ENCODE measurements at regions not wholly inside any gene's neighbourhood (a gene's known extent, or its start where the extent isn't known, plus 50 kb on each side); places are given as distances from the start of the nearest gene placed in this dataset.
"Not testable (repeated sequence)": the region's sequence is repeated elsewhere in the genome, so short reads cannot be mapped to it uniquely, and the experiment has no call there.

GRCh38 chr2:113386780-113387433 is 50.6 kb upstream of the ZNG1B start:
- H3K9ac ChIP-seq, H4K20me1 ChIP-seq, H3K27ac ChIP-seq, H3K4me3 ChIP-seq, H3K36me3 ChIP-seq, H3K9me3 ChIP-seq, H3K27me3 ChIP-seq, H3K4me2 ChIP-seq: not testable (repeated sequence)
- peaks cover 16% of the 10 kb centered on the region for H3K4me1 ChIP-seq

- H3K9ac ChIP-seq, H3K4me3 ChIP-seq, H4K20me1 ChIP-seq, H3K4me1 ChIP-seq, H3K4me2 ChIP-seq, H3K27ac ChIP-seq, H3K36me3 ChIP-seq, H3K27me3 ChIP-seq, H3K9me3 ChIP-seq: not testable (repeated sequence)
Observed at GRCh38 chr2:113379621-113380020, 57.9 kb upstream of the ZNG1B start.

- H3K27ac ChIP-seq, result no peak overlapping the region
- H3K4me2 ChIP-seq, result no peak overlapping the region
- H3K9ac ChIP-seq, result no peak overlapping the region
- peaks cover 9% of the 10 kb centered on the region for H3K4me1 ChIP-seq
- H3K9me3 ChIP-seq, result no peaks in the 10 kb centered on the region
- H3K4me3 ChIP-seq, result no peak overlapping the region
- no peaks in the 10 kb centered on the region for H4K20me1 ChIP-seq
- H3K36me3 ChIP-seq, result no peaks in the 10 kb centered on the region
- H3K27me3 ChIP-seq, result no peaks in the 10 kb centered on the region
- no peak for TF ChIP-seq Cebpa-rat (IDR thresholded peaks at IDR 0.05)
Observed at GRCh38 chr2:113376913-113377445, 60.5 kb upstream of the ZNG1B start.

- no peak overlapping the region for H3K27ac ChIP-seq
- H3K9me3 ChIP-seq, result no peaks in the 10 kb centered on the region
- no peak overlapping the region for H3K4me3 ChIP-seq
- H3K9ac ChIP-seq, result no peak overlapping the region
- no peak overlapping the region for H3K4me2 ChIP-seq
- TF ChIP-seq Cebpa-rat (IDR thresholded peaks at IDR 0.05), result no peak
- H4K20me1 ChIP-seq, result no peaks in the 10 kb centered on the region
- no peaks in the 10 kb centered on the region for H3K36me3 ChIP-seq
- H3K4me1 ChIP-seq, result peaks cover 9% of the 10 kb centered on the region
- no peaks in the 10 kb centered on the region for H3K27me3 ChIP-seq
Observed at GRCh38 chr2:113376253-113376912, 61.1 kb upstream of the ZNG1B start.

GRCh38 chr2:113374857-113375256 is 62.6 kb upstream of the ZNG1B start:
- H3K9me3 ChIP-seq, H3K27me3 ChIP-seq, H3K4me3 ChIP-seq, H3K36me3 ChIP-seq, H4K20me1 ChIP-seq, H3K4me2 ChIP-seq, H3K9ac ChIP-seq, H3K4me1 ChIP-seq, H3K27ac ChIP-seq: not testable (repeated sequence)

GRCh38 chr2:113372258-113372834 is 65.1 kb upstream of the ZNG1B start:
- H4K20me1 ChIP-seq, H3K36me3 ChIP-seq, H3K4me2 ChIP-seq, H3K27ac ChIP-seq, H3K4me3 ChIP-seq, H3K9me3 ChIP-seq, H3K9ac ChIP-seq, H3K27me3 ChIP-seq, H3K4me1 ChIP-seq: not testable (repeated sequence)

- no peak overlapping the region for H3K27ac ChIP-seq
- no peak overlapping the region for H3K9ac ChIP-seq
- no peak overlapping the region for H3K4me3 ChIP-seq
- no peak for TF ChIP-seq Cebpa-rat (IDR thresholded peaks at IDR 0.05)
- H3K4me2 ChIP-seq, result no peak overlapping the region
- H3K4me1 ChIP-seq, result peaks cover 9% of the 10 kb centered on the region
- no peaks in the 10 kb centered on the region for H3K27me3 ChIP-seq
- no peaks in the 10 kb centered on the region for H4K20me1 ChIP-seq
- no peaks in the 10 kb centered on the region for H3K36me3 ChIP-seq
- H3K9me3 ChIP-seq, result no peaks in the 10 kb centered on the region
Observed at GRCh38 chr2:113370478-113371091, 66.9 kb upstream of the ZNG1B start.

GRCh38 chr2:113370030-113370429 is 67.5 kb upstream of the ZNG1B start:
- peaks cover 9% of the 10 kb centered on the region for H3K4me1 ChIP-seq
- no peaks in the 10 kb centered on the region for H3K9me3 ChIP-seq
- no peaks in the 10 kb centered on the region for H3K36me3 ChIP-seq
- TF ChIP-seq Cebpa-rat (IDR thresholded peaks at IDR 0.05), result 0 out of 2 replicates have a peak, but pooled peaks have one; percentile 28
- H3K27me3 ChIP-seq, result no peaks in the 10 kb centered on the region
- H3K4me3 ChIP-seq, result no peak overlapping the region
- no peak overlapping the region for H3K9ac ChIP-seq
- H3K4me2 ChIP-seq, result no peak overlapping the region
- H3K27ac ChIP-seq, result no peak overlapping the region
- H4K20me1 ChIP-seq, result no peaks in the 10 kb centered on the region

- not testable (repeated sequence) for H3K9ac ChIP-seq, H3K9me3 ChIP-seq, H3K27me3 ChIP-seq, H3K27ac ChIP-seq, H3K4me3 ChIP-seq, H3K4me2 ChIP-seq, H3K36me3 ChIP-seq, H4K20me1 ChIP-seq, H3K4me1 ChIP-seq
Observed at GRCh38 chr2:113368581-113368980, 68.9 kb upstream of the ZNG1B start.

- H3K27ac ChIP-seq, H3K36me3 ChIP-seq, H3K4me3 ChIP-seq, H4K20me1 ChIP-seq, H3K9ac ChIP-seq, H3K27me3 ChIP-seq, H3K4me1 ChIP-seq, H3K4me2 ChIP-seq, H3K9me3 ChIP-seq: not testable (repeated sequence)
Observed at GRCh38 chr2:113366821-113367220, 70.7 kb upstream of the ZNG1B start.

- H3K4me1 ChIP-seq, H3K9ac ChIP-seq, H3K4me3 ChIP-seq, H4K20me1 ChIP-seq, H3K36me3 ChIP-seq, H3K27me3 ChIP-seq, H3K27ac ChIP-seq, H3K9me3 ChIP-seq, H3K4me2 ChIP-seq: not testable (repeated sequence)
Observed at GRCh38 chr2:113365791-113366190, 71.7 kb upstream of the ZNG1B start.

GRCh38 chr2:113365290-113365689 is 72.2 kb upstream of the ZNG1B start:
- H3K9ac ChIP-seq, H3K36me3 ChIP-seq, H3K4me2 ChIP-seq, H3K9me3 ChIP-seq, H3K27me3 ChIP-seq, H3K4me1 ChIP-seq, H4K20me1 ChIP-seq, H3K27ac ChIP-seq, H3K4me3 ChIP-seq: not testable (repeated sequence)

All from BLaER1 (cell line).